ENCODE measurements at regions not wholly inside any gene's neighbourhood (a gene's known extent, or its start where the extent isn't known, plus 50 kb on each side); places are given as distances from the start of the nearest gene placed in this dataset.

GRCh38 chr6:90435207-90435899, 138.7 kb upstream of the BACH2 start:
- DNase-seq (ENCODE audit: low read depth) = no peak
- Histone ChIP-seq H3K36me3 (ENCODE audit: control insufficient read depth, insufficient read depth, low read length) (no peaks in the 10 kb centered on the region), H3K27me3 (ENCODE audit: control insufficient read depth, insufficient read depth, low read length) (no peaks in the 10 kb centered on the region), H3K4me3 (ENCODE audit: low read depth, low read length) (no peak overlapping the region)
- TF ChIP-seq, protein P1, sequence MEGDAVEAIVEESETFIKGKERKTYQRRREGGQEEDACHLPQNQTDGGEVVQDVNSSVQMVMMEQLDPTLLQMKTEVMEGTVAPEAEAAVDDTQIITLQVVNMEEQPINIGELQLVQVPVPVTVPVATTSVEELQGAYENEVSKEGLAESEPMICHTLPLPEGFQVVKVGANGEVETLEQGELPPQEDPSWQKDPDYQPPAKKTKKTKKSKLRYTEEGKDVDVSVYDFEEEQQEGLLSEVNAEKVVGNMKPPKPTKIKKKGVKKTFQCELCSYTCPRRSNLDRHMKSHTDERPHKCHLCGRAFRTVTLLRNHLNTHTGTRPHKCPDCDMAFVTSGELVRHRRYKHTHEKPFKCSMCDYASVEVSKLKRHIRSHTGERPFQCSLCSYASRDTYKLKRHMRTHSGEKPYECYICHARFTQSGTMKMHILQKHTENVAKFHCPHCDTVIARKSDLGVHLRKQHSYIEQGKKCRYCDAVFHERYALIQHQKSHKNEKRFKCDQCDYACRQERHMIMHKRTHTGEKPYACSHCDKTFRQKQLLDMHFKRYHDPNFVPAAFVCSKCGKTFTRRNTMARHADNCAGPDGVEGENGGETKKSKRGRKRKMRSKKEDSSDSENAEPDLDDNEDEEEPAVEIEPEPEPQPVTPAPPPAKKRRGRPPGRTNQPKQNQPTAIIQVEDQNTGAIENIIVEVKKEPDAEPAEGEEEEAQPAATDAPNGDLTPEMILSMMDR (IDR thresholded peaks at IDR 0.05; ENCODE audit: insufficient read depth, low read length, poor library complexity, severe bottlenecking) = no peak

GRCh38 chr6:90434094-90434493, 137.5 kb upstream of the BACH2 start:
- Histone ChIP-seq H3K27me3 (ENCODE audit: control insufficient read depth, insufficient read depth, low read length) (no peaks in the 10 kb centered on the region), H3K4me3 (ENCODE audit: low read depth, low read length) (no peak overlapping the region), H3K36me3 (ENCODE audit: control insufficient read depth, insufficient read depth, low read length) (no peaks in the 10 kb centered on the region)
- no peak for DNase-seq (ENCODE audit: low read depth)
- TF ChIP-seq, protein P1 (IDR thresholded peaks at IDR 0.05; ENCODE audit: insufficient read depth, low read length, poor library complexity, severe bottlenecking) = no peak

- H3K4me3 ChIP-seq (ENCODE audit: low read depth, low read length) = no peak overlapping the region
- no peak for DNase-seq (ENCODE audit: low read depth)
- H3K27me3 ChIP-seq (ENCODE audit: control insufficient read depth, insufficient read depth, low read length) = no peaks in the 10 kb centered on the region
- TF ChIP-seq, protein P1 (IDR thresholded peaks at IDR 0.05; ENCODE audit: insufficient read depth, low read length, poor library complexity, severe bottlenecking) = no peak
- no peaks in the 10 kb centered on the region for H3K36me3 ChIP-seq (ENCODE audit: control insufficient read depth, insufficient read depth, low read length)
These were observed 136.3 kb upstream of the BACH2 start for GRCh38 chr6:90432937-90433336.

DNA sequence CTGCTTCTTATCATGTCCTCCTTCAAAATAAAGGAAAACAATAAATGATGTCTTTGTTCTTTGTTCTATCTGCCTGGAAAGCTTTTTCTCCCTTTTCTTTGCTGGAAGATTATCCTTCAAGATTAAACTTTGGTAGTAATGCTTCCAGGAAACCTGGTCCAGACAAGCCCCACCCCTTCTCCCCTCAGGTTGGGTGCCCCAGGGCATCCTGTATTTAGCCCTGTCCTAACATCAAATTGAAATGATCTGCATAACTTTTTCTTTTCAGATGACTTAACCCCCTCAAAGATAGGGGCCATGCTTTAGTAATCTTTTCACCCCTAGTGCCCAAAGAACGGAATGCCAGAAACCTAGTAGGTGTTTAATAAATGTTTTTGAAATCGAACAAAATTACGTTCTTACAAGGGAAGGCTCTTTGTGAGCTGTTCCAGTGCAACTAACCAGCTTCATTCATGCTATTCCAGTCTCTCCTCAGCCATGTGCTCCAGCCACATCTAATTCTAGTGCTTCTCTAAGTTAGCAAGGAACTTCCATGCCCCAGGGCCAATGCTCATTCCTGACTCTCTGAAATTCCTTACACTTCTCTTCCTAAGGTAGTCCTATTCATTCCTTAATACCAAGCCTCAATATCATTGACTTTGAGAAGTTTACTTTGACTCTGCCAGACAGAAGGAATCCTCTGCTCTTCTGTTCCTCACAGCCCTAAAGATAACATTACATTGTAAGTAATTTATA, 135.6 kb upstream of the BACH2 start:
- DNase-seq (ENCODE audit: low read depth) = no peak
- TF ChIP-seq, protein P1 (IDR thresholded peaks at IDR 0.05; ENCODE audit: insufficient read depth, low read length, poor library complexity, severe bottlenecking) = no peak
- Histone ChIP-seq H3K4me3 (ENCODE audit: low read depth, low read length) (no peak overlapping the region), H3K36me3 (ENCODE audit: control insufficient read depth, insufficient read depth, low read length) (no peaks in the 10 kb centered on the region), H3K27me3 (ENCODE audit: control insufficient read depth, insufficient read depth, low read length) (no peaks in the 10 kb centered on the region)

DNA sequence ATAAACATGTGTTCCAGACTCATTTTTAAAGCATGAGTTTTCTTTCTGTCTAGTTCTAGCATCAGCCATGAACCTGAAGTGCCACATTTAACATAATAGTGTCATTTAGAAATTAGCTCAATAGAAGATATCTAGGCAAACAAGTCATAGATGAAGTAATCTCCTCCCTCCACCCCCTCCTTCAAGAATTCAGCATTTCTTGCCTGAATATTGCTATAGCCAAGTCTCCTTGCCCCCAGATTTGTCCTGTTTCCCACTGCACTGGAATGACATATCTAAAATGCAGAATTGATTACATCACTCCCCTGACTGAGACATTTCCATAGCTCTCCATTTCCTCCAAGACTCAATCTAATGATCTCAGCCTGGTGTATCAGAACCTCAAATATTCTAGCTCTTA, 134.9 kb upstream of the BACH2 start:
- TF ChIP-seq, protein P1 (IDR thresholded peaks at IDR 0.05; ENCODE audit: insufficient read depth, low read length, poor library complexity, severe bottlenecking) = no peak
- Histone ChIP-seq H3K36me3 (ENCODE audit: control insufficient read depth, insufficient read depth, low read length) (no peaks in the 10 kb centered on the region), H3K27me3 (ENCODE audit: control insufficient read depth, insufficient read depth, low read length) (no peaks in the 10 kb centered on the region), H3K4me3 (ENCODE audit: low read depth, low read length) (no peak overlapping the region)
- DNase-seq (ENCODE audit: low read depth) = no peak

All from kidney epithelial cell (primary cell).